GM21423 (cell line): ENCODE measurements at regions not wholly inside any gene's neighbourhood (a gene's known extent, or its start where the extent isn't known, plus 50 kb on each side); places are given as distances from the start of the nearest gene placed in this dataset.
"Not testable (repeated sequence)": the region's sequence is repeated elsewhere in the genome, so short reads cannot be mapped to it uniquely, and the experiment has no call there.

ENCODE experiments used
- ATAC-seq: cut with Tn5 transposase; IDR thresholded peaks from one replicate; pipeline ENCODE4 v1.9.1; 2021; ENCODE audit warnings: mild to moderate bottlenecking, moderate library complexity; ENCODE audit not compliant: unreplicated experiment

GRCh38 chr13:53101883-53102282 lies 73.3 kb downstream of the OLFM4 start:
- ATAC-seq: no peak

GRCh38 chr13:53104136-53104535 lies 75.5 kb downstream of the OLFM4 start:
- ATAC-seq: no peak

DNA sequence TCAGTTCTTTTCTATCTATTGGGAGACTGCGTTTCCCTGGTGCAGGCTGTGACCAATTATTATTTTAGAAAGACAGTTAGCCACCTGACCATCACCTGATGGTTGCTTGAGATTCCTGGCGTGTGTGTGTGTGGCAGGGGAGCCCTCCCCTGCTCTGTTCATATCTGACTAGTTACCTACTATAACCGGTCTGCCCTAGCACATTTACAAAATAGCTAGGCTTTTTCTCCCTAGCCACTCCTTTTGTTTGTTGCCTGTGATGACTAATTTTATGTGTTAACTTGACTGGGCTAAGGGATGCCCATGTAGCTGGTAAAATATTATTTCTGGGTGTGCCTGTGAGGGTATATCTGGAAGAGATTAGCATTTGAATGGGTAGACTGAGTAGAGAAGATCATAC lies 76.9 kb downstream of the OLFM4 start:
- ATAC-seq: no peak

DNA sequence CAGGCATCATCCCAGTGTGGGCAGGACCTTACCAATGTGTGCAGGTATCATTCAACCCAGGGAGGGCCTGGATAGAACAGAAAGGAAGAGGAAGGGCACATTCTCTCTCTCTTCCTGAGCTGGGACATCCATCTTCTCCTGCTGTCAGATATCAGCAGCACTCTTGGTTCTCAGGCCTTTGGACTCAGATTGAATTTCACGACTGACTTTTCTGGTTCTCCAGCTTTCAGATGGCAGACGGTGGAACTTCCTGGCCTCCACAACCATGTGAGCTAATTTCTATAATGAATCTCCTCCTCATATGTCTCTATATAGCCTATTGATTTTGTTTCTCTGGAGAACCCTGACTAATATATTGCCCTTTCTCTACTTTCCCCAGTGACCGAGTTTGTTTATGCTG lies 77.3 kb downstream of the OLFM4 start:
- no peak for ATAC-seq

DNA sequence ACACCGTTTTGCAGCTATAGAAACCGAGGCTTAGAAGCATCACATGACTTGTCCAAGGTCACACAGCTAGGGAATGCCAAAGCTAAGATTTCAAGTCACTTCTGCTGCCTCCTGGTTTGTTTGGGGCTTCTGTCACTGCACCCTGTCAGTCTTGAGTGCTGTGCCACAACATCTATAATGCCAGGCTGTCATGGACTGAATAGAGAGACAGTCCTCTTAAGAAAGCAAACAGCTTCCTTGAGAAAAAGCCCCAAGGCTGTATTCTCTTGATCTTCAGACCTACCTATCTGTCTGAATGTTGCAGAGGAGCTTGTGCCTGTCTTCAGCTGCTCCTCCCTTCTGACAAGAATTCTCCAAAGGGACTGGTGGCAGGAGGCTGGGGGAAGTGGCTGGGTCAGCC lies 81.6 kb downstream of the OLFM4 start:
- no peak for ATAC-seq

- ATAC-seq: no peak
Measured at GRCh38 chr13:53110614-53111013, 82.0 kb downstream of the OLFM4 start.

- no peak for ATAC-seq
Measured at GRCh38 chr13:53112522-53112921, 83.9 kb downstream of the OLFM4 start.

- ATAC-seq: not testable (repeated sequence)
Measured at GRCh38 chr13:53117048-53117447, 88.4 kb downstream of the OLFM4 start.

DNA sequence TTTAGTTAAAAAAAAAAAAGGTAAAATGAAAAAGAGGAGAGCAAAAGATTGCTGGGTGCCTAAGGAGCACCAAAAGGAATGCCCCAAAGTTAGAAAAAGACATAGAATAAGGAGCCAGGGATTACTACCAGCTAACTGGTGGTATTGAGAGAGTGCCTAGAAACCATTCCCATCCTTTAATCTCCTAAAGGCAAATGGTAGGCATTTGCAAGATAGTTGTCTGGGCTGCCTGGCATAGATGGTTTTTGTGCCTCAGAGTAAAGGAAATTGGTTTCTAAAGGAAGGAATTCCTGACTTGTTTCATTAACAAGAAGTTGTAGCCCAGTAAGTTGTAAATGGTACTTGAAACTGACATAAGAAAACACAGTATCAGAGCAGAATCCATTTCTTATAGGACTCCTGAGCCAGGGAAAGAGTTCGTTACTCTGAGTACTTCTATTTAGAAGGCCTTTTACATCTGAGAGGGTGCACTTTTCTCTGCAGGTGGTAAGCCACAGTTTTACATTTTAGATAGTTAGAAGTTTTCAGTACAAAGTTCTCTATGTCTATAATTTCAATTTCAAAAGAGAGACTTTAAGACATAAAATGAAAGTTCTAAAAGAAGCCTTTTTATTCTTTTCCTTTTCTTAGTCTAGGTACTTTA lies 92.6 kb downstream of the OLFM4 start:
- ATAC-seq: no peak

GRCh38 chr13:53121919-53122318 lies 93.3 kb downstream of the OLFM4 start:
- no peak for ATAC-seq

GRCh38 chr13:53123536-53123935 lies 94.9 kb downstream of the OLFM4 start:
- ATAC-seq: no peak

DNA sequence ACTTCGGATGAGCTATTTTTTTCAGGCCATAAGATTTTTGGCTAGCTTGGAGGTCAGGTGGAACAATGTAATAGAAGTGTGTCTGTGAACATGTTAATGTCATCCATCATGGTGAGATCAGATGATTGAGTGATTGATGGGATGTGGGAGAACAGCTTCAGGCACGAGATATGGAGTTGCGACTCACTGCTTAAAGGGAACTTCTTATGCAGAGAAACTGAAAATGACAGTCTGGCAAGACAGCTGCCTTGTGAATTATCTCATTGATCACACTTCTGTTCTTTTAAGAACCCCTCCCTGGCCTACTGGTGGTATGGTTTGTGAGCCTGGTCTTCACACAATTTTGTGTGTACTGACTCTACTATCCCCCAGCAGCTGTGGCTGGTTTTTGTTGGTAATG lies 96.0 kb downstream of the OLFM4 start:
- no peak for ATAC-seq

- no peak for ATAC-seq
Measured at GRCh38 chr13:53126841-53127245, 98.2 kb downstream of the OLFM4 start.

- ATAC-seq: no peak
Measured at GRCh38 chr13:53127373-53127772, 98.8 kb downstream of the OLFM4 start.

GRCh38 chr13:53129864-53130393 lies 101.3 kb downstream of the OLFM4 start:
- no peak for ATAC-seq

GRCh38 chr13:53131361-53131760 lies 102.7 kb downstream of the OLFM4 start:
- ATAC-seq: no peak

DNA sequence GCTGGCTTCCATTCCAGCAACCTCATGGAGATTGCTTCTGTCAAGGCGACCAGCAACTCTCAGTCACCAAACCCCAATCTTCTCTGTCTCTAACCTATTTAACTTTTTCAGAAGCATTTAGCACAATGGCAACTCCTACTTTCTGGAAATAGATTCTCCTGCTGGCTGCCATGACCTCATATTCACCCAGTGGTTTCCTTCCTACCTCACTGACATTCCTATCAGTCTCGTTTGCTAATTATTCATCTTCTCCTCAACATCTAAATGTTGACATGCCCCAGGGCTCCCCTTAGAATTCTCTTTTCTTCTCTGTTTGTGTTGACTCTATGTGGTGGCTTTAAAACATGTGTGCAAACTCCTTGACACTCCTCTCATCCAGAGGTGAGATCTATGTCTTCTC lies 106.7 kb downstream of the OLFM4 start:
- no peak for ATAC-seq

- ATAC-seq: no peak
Measured at GRCh38 chr13:53136554-53137215, 108.1 kb downstream of the OLFM4 start.

- ATAC-seq: no peak
Measured at GRCh38 chr13:53137779-53138178, 109.2 kb downstream of the OLFM4 start.

DNA sequence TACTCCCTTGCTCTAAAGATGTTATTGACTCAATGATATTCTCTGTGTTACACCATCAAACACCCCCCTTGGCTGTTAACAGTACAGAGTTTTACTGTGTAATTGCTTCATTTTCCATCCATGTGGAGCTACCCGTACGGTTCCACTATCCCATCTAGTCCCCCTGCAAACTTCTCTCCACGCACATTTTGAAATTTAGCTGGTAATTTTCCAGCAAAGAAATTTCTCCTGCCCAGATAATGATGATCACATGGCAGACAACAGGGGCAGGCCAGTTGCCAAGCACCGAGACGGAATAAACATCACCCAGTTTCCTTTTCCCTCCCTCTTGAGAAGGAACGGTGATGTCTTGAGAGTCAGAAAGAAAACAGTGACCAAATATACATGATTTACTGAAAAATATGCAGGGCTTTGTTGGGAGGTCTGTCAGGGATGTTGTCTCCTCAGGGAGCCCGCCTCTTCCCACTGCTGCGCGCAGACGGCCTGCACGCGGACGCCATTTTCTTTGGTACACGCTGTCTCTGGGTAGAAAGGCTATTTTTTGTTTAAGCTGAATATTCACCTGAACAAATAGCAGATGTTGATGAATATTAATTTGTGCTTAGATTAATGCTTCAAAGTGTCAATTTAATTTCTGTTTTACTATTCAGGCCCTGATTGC lies 109.9 kb downstream of the OLFM4 start:
- ATAC-seq: no peak

- no peak for ATAC-seq
Measured at GRCh38 chr13:53141336-53141735, 112.7 kb downstream of the OLFM4 start.

DNA sequence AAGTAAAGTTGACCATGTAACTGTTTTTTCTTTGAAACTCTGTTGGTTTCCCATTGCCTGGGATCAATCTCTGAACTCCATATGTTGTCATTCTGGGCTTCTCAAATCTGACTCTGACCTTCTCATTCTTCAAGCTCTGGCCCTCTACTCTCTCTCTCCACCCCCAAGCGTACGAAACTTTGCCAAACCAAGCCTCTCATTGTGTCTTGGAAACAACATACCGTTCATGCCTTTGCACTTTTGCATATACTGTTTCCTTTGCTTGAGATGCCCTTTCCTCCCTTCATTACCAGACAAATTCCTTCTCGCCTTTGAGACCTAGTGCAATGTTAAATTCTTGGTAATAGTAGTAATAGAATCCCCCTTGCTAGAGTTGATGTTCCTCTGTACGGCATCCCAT lies 113.7 kb downstream of the OLFM4 start:
- ATAC-seq: no peak
